Panc1 (cell line): ENCODE measurements at regions not wholly inside any gene's neighbourhood (a gene's known extent, or its start where the extent isn't known, plus 50 kb on each side); places are given as distances from the start of the nearest gene placed in this dataset.

Experiments
- ATAC-seq: fragments of 200-7000 bp; cut with Tn5 transposase; 2 replicates; pipeline ENCODE4 v1.9.1; 2020; ENCODE audit warnings: mild to moderate bottlenecking, moderate library complexity
- BruUV-seq: library from RNA; stranded (reverse); fragments of 400-500 nt; replicated peaks from 2 replicates; lab custom pipeline; 2021; lab: Mats Ljungman, UMichigan
- CTCF ChIA-PET: fragments of 300-600 bp; sonication (Branson Sonifier 250); formaldehyde crosslinking; loops from one replicate; lab custom pipeline; 2022; ENCODE audit warnings: antibody characterized with exemption; lab: Charles Lee
- POLR2A ChIA-PET: fragments of 300-600 bp; sonication (Branson Sonifier 250); formaldehyde crosslinking; loops from one replicate; lab custom pipeline; 2022; ENCODE audit warnings: antibody characterized with exemption; lab: Charles Lee
- DNase-seq: peaks from one replicate; pipeline ENCODE4 v3.0.0-alpha.2; 2010; ENCODE audit warnings: low read depth, low spot score
- H3K27ac ChIP-seq: 2 replicates; pipeline ENCODE4 v1.5.1; 2011; ENCODE audit warnings: mild to moderate bottlenecking, low read length, inconsistent platforms
- H3K27me3 ChIP-seq: fragments of 200-500 bp; sonication (Bioruptor generic); 2 replicates; pipeline ENCODE4 v1.6.0; 2014; ENCODE audit warnings: low read length, inconsistent platforms; ENCODE audit not compliant: control insufficient read depth, insufficient read depth
- H3K36me3 ChIP-seq: fragments of 200-500 bp; sonication (Bioruptor generic); 2 replicates; pipeline ENCODE4 v1.5.1; 2014; ENCODE audit warnings: inconsistent platforms, mild to moderate bottlenecking, low read length, moderate library complexity; ENCODE audit not compliant: control insufficient read depth, insufficient read depth
- H3K4me1 ChIP-seq: 2 replicates; pipeline ENCODE4 v1.5.1; 2011; ENCODE audit warnings: inconsistent platforms, mild to moderate bottlenecking, low read length, moderate library complexity; ENCODE audit not compliant: control insufficient read depth, insufficient read depth
- H3K4me3 ChIP-seq, 2 experiments: 2 replicates each; pipeline ENCODE4 v1.5.1; 2011 to 2012; ENCODE audit warnings: low read depth in 2 of 2, low read length in 2 of 2, mild to moderate bottlenecking in 2 of 2, inconsistent platforms in 1 of 2, moderate library complexity in 1 of 2
- H3K9me3 ChIP-seq: fragments of 200-500 bp; sonication (Bioruptor generic); 2 replicates; pipeline ENCODE4 v1.5.1; 2014; ENCODE audit warnings: low read depth, mild to moderate bottlenecking, inconsistent platforms, low read length, moderate library complexity; ENCODE audit not compliant: control insufficient read depth, insufficient read depth
- CTCF ChIP-seq: fragments of 450-650 bp; IDR thresholded peaks from 2 replicates; pipeline ENCODE4 v1.5.1; 2017; ENCODE audit warnings: mild to moderate bottlenecking
- POLR2AphosphoS5 ChIP-seq: IDR thresholded peaks from 2 replicates; pipeline ENCODE4 v1.6.1; 2012; ENCODE audit warnings: mild to moderate bottlenecking, low read depth, low read length, moderate library complexity
- REST ChIP-seq, 2 experiments: IDR thresholded peaks; 2 replicates each; pipeline ENCODE4 v1.6.1; 2011 to 2012; ENCODE audit warnings: low read depth in 2 of 2, control low read depth in 1 of 2, low read length in 1 of 2, mild to moderate bottlenecking in 1 of 2, moderate library complexity in 1 of 2; ENCODE audit not compliant: insufficient read depth in 1 of 2
- SIN3A ChIP-seq: IDR thresholded peaks from 2 replicates; pipeline ENCODE4 v1.6.1; 2012; ENCODE audit warnings: low read depth, mild to moderate bottlenecking, low read length, moderate library complexity, borderline replicate concordance; ENCODE audit not compliant: insufficient read depth
- TCF7L2 ChIP-seq: IDR thresholded peaks from 2 replicates; pipeline ENCODE4 v1.6.1; 2011; ENCODE audit warnings: mild to moderate bottlenecking, low read depth, low read length, inconsistent platforms
- in situ Hi-C: cut with HindIII; loops from 2 replicates; pipeline ENCODE4 v1.10.0; 2016; ENCODE audit warnings: low sequenced_read_pairs, low pct_unique_long_range_greater_than_20kb
- intact Hi-C: fragments of 100-400 bp; cut with micrococcal nuclease; formaldehyde crosslinking; loops from one replicate; pipeline ENCODE4 v1.10.0; 2022; ENCODE audit not compliant: unreplicated experiment

- no peaks in the 10 kb centered on the region for H3K9me3 ChIP-seq
- in situ Hi-C loops (no loop called here), intact Hi-C loops (no loop called here)
- H3K27ac ChIP-seq, result no peak overlapping the region
- TF ChIP-seq POLR2AphosphoS5 (no peak), CTCF (no peak), REST (IDR thresholded peaks at IDR 0.05; ENCODE audit: insufficient read depth in 1 of 2, low read depth in 2 of 2, low read length in 1 of 2) (no peak), TCF7L2 (no peak), SIN3A (no peak)
- DNase-seq (no peak), ATAC-seq (no peak)
- CTCF ChIA-PET, result no interaction called here
- H3K4me3 ChIP-seq, result no peak overlapping the region
- no peaks in the 10 kb centered on the region for H3K4me1 ChIP-seq
- POLR2A ChIA-PET, result no interaction called here
- H3K36me3 ChIP-seq, result no peaks in the 10 kb centered on the region
- BruUV-seq, result no TSS peak
- H3K27me3 ChIP-seq, result no peaks in the 10 kb centered on the region
These were observed 125.5 kb upstream of the FAR2 start for GRCh38 chr12:29023436-29024076.

- no peaks in the 10 kb centered on the region for H3K27me3 ChIP-seq
- BruUV-seq, result no TSS peak
- DNase-seq, result no peak
- no peak overlapping the region for H3K27ac ChIP-seq
- POLR2A ChIA-PET, result no interaction called here
- in situ Hi-C loops, result no loop called here
- CTCF ChIA-PET, result no interaction called here
- ATAC-seq, result no peak
- no peaks in the 10 kb centered on the region for H3K4me1 ChIP-seq
- TF ChIP-seq CTCF, result peak; percentile 18; the same call in 1 of the 2 replicates
- TF ChIP-seq REST (IDR thresholded peaks at IDR 0.05; ENCODE audit: insufficient read depth in 1 of 2, low read depth in 2 of 2, low read length in 1 of 2), result no peak
- TF ChIP-seq TCF7L2, result no peak
- TF ChIP-seq POLR2AphosphoS5, result no peak
- TF ChIP-seq SIN3A, result no peak
- H3K9me3 ChIP-seq, result no peaks in the 10 kb centered on the region
- H3K36me3 ChIP-seq, result no peaks in the 10 kb centered on the region
- H3K4me3 ChIP-seq, result no peak overlapping the region
- intact Hi-C loops, result no loop called here
These were observed 125.0 kb upstream of the FAR2 start for GRCh38 chr12:29024117-29024516.
